ENCODE measurements at regions not wholly inside any gene's neighbourhood (a gene's known extent, or its start where the extent isn't known, plus 50 kb on each side); places are given as distances from the start of the nearest gene placed in this dataset.

- TF ChIP-seq EZH2 (IDR thresholded peaks at IDR 0.05) (no peak), POLR2AphosphoS5 (IDR thresholded peaks at IDR 0.05; ENCODE audit: borderline replicate concordance, low read depth, low read length) (no peak), FOXP2 (optimal IDR thresholded peaks at IDR 0.05; ENCODE audit: control extremely low read depth, extremely low read length, insufficient read depth) (no peak)
Measured at GRCh38 chr4:12452291-12452690, 1023.6 kb upstream of the HS3ST1 start.
